ENCODE measurements at regions not wholly inside any gene's neighbourhood (a gene's known extent, or its start where the extent isn't known, plus 50 kb on each side); places are given as distances from the start of the nearest gene placed in this dataset.

DNA sequence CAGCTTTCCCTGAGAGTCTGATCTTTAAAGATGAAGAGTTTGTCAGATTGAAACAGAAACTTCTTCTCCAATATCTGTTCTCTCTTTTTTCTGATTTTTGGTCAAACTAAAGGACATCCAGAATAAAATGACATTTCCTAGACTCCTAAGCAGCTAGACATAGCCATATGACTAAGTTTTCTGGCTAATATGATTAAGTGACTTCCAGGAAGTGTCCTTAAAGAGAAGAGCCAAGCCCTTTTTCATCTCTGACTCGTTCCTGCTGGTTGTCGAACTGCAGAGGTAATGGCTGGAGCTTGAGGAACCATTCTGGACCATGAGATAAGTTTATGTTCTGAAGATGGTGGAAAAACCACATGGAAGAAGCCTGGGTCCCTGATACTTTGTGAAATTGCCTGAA, 546.0 kb downstream of the BCOR start:
- TF ChIP-seq, protein P1, sequence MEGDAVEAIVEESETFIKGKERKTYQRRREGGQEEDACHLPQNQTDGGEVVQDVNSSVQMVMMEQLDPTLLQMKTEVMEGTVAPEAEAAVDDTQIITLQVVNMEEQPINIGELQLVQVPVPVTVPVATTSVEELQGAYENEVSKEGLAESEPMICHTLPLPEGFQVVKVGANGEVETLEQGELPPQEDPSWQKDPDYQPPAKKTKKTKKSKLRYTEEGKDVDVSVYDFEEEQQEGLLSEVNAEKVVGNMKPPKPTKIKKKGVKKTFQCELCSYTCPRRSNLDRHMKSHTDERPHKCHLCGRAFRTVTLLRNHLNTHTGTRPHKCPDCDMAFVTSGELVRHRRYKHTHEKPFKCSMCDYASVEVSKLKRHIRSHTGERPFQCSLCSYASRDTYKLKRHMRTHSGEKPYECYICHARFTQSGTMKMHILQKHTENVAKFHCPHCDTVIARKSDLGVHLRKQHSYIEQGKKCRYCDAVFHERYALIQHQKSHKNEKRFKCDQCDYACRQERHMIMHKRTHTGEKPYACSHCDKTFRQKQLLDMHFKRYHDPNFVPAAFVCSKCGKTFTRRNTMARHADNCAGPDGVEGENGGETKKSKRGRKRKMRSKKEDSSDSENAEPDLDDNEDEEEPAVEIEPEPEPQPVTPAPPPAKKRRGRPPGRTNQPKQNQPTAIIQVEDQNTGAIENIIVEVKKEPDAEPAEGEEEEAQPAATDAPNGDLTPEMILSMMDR (IDR thresholded peaks at IDR 0.05; ENCODE audit: low read length), result no peak
- TF ChIP-seq EZH2 (IDR thresholded peaks at IDR 0.05; ENCODE audit: borderline replicate concordance, low read length), result no peak
